ENCODE measurements at regions not wholly inside any gene's neighbourhood (a gene's known extent, or its start where the extent isn't known, plus 50 kb on each side); places are given as distances from the start of the nearest gene placed in this dataset.

GRCh38 chr17:77507111-77507885, 366.5 kb downstream of the SEC14L1 start:
- Mint-ChIP-seq H3K27ac (no peak overlapping the region), H3K4me3 (ENCODE audit: low read depth) (no peak overlapping the region), H3K9me3 (peaks cover 9% of the 10 kb centered on the region), H3K36me3 (ENCODE audit: low read depth) (peaks cover 3% of the 10 kb centered on the region), H3K27me3 (ENCODE audit: low read depth) (no peaks in the 10 kb centered on the region), H3K4me1 (ENCODE audit: low read depth) (peaks cover 3% of the 10 kb centered on the region)
- no peak for DNase-seq (ENCODE audit: low spot score)
- intact Hi-C loops (cut with micrococcal nuclease) = no loop called here

- no peak overlapping the region for H3K4me3 Mint-ChIP-seq (ENCODE audit: low read depth)
- no peak overlapping the region for H3K27ac Mint-ChIP-seq
- peaks cover 9% of the 10 kb centered on the region for H3K9me3 Mint-ChIP-seq
- no peak for DNase-seq (ENCODE audit: low spot score)
- no peaks in the 10 kb centered on the region for H3K27me3 Mint-ChIP-seq (ENCODE audit: low read depth)
- H3K4me1 Mint-ChIP-seq (ENCODE audit: low read depth) = peaks cover 3% of the 10 kb centered on the region
- intact Hi-C loops (cut with micrococcal nuclease) = no loop called here
- H3K36me3 Mint-ChIP-seq (ENCODE audit: low read depth) = peaks cover 3% of the 10 kb centered on the region
These were observed 367.4 kb downstream of the SEC14L1 start for GRCh38 chr17:77508047-77508715.

- peaks cover 3% of the 10 kb centered on the region for H3K4me1 Mint-ChIP-seq (ENCODE audit: low read depth)
- no peak overlapping the region for H3K4me3 Mint-ChIP-seq (ENCODE audit: low read depth)
- H3K27ac Mint-ChIP-seq = no peak overlapping the region
- peaks cover 3% of the 10 kb centered on the region for H3K36me3 Mint-ChIP-seq (ENCODE audit: low read depth)
- H3K27me3 Mint-ChIP-seq (ENCODE audit: low read depth) = no peaks in the 10 kb centered on the region
- DNase-seq (ENCODE audit: low spot score) = no peak
- intact Hi-C loops (cut with micrococcal nuclease) = no loop called here
- peaks cover 9% of the 10 kb centered on the region for H3K9me3 Mint-ChIP-seq
These were observed 368.3 kb downstream of the SEC14L1 start for GRCh38 chr17:77509089-77509488.

GRCh38 chr17:77509599-77509998, 368.8 kb downstream of the SEC14L1 start:
- H3K36me3 Mint-ChIP-seq (ENCODE audit: low read depth) = peaks cover 3% of the 10 kb centered on the region
- peaks cover 3% of the 10 kb centered on the region for H3K4me1 Mint-ChIP-seq (ENCODE audit: low read depth)
- peaks cover 9% of the 10 kb centered on the region for H3K9me3 Mint-ChIP-seq
- H3K27ac Mint-ChIP-seq = no peak overlapping the region
- no peak overlapping the region for H3K4me3 Mint-ChIP-seq (ENCODE audit: low read depth)
- no peaks in the 10 kb centered on the region for H3K27me3 Mint-ChIP-seq (ENCODE audit: low read depth)
- no peak for DNase-seq (ENCODE audit: low spot score)
- intact Hi-C loops (cut with micrococcal nuclease) = no loop called here

GRCh38 chr17:77510133-77510796, 369.5 kb downstream of the SEC14L1 start:
- peaks cover 3% of the 10 kb centered on the region for H3K4me1 Mint-ChIP-seq (ENCODE audit: low read depth)
- H3K4me3 Mint-ChIP-seq (ENCODE audit: low read depth) = no peak overlapping the region
- DNase-seq (ENCODE audit: low spot score) = no peak
- intact Hi-C loops (cut with micrococcal nuclease) = no loop called here
- no peak overlapping the region for H3K27ac Mint-ChIP-seq
- H3K27me3 Mint-ChIP-seq (ENCODE audit: low read depth) = no peaks in the 10 kb centered on the region
- H3K9me3 Mint-ChIP-seq = peaks cover 9% of the 10 kb centered on the region
- peaks cover 3% of the 10 kb centered on the region for H3K36me3 Mint-ChIP-seq (ENCODE audit: low read depth)

- Mint-ChIP-seq H3K36me3 (ENCODE audit: low read depth) (peaks cover 3% of the 10 kb centered on the region), H3K27ac (no peak overlapping the region), H3K9me3 (peaks cover 9% of the 10 kb centered on the region), H3K27me3 (ENCODE audit: low read depth) (peaks cover under 1% of the 10 kb centered on the region), H3K4me3 (ENCODE audit: low read depth) (no peak overlapping the region), H3K4me1 (ENCODE audit: low read depth) (peaks cover 3% of the 10 kb centered on the region)
- intact Hi-C loops (cut with micrococcal nuclease) = no loop called here
- DNase-seq (ENCODE audit: low spot score) = no peak
These were observed 370.8 kb downstream of the SEC14L1 start for GRCh38 chr17:77511514-77512061.

- H3K27me3 Mint-ChIP-seq (ENCODE audit: low read depth) = peaks cover 6% of the 10 kb centered on the region
- H3K4me1 Mint-ChIP-seq (ENCODE audit: low read depth) = peaks cover 8% of the 10 kb centered on the region
- intact Hi-C loops (cut with micrococcal nuclease) = no loop called here
- no peak for DNase-seq (ENCODE audit: low spot score)
- peaks cover 9% of the 10 kb centered on the region for H3K9me3 Mint-ChIP-seq
- peaks cover 3% of the 10 kb centered on the region for H3K36me3 Mint-ChIP-seq (ENCODE audit: low read depth)
- no peak overlapping the region for H3K4me3 Mint-ChIP-seq (ENCODE audit: low read depth)
- H3K27ac Mint-ChIP-seq = no peak overlapping the region
These were observed 371.5 kb downstream of the SEC14L1 start for GRCh38 chr17:77512062-77512946.

GRCh38 chr17:77513045-77513444, 372.3 kb downstream of the SEC14L1 start:
- no peak overlapping the region for H3K4me3 Mint-ChIP-seq (ENCODE audit: low read depth)
- intact Hi-C loops (cut with micrococcal nuclease) = no loop called here

GRCh38 chr17:77515227-77515626, 374.5 kb downstream of the SEC14L1 start:
- Mint-ChIP-seq H3K4me3 (ENCODE audit: low read depth) (no peak overlapping the region), H3K4me1 (ENCODE audit: low read depth) (peaks cover 8% of the 10 kb centered on the region), H3K9me3 (peaks cover 9% of the 10 kb centered on the region), H3K27ac (no peak overlapping the region), H3K27me3 (ENCODE audit: low read depth) (peaks cover 7% of the 10 kb centered on the region), H3K36me3 (ENCODE audit: low read depth) (peaks cover 3% of the 10 kb centered on the region)
- intact Hi-C loops (cut with micrococcal nuclease) = no loop called here
- no peak for DNase-seq (ENCODE audit: low spot score)

More at GRCh38 chr17:77513045-77513444, 372.3 kb downstream of the SEC14L1 start:
- Mint-ChIP-seq H3K27ac (no peak overlapping the region), H3K36me3 (ENCODE audit: low read depth) (peaks cover 3% of the 10 kb centered on the region), H3K27me3 (ENCODE audit: low read depth) (peaks cover 7% of the 10 kb centered on the region), H3K9me3 (peaks cover 9% of the 10 kb centered on the region), H3K4me1 (ENCODE audit: low read depth) (peaks cover 8% of the 10 kb centered on the region)
- DNase-seq (ENCODE audit: low spot score) = no peak

GRCh38 chr17:77516902-77517301, 376.1 kb downstream of the SEC14L1 start:
- H3K36me3 Mint-ChIP-seq (ENCODE audit: low read depth) = no peaks in the 10 kb centered on the region
- peaks cover 7% of the 10 kb centered on the region for H3K27me3 Mint-ChIP-seq (ENCODE audit: low read depth)
- H3K4me1 Mint-ChIP-seq (ENCODE audit: low read depth) = peaks cover 5% of the 10 kb centered on the region
- DNase-seq (ENCODE audit: low spot score) = no peak
- no peak overlapping the region for H3K4me3 Mint-ChIP-seq (ENCODE audit: low read depth)
- H3K27ac Mint-ChIP-seq = no peak overlapping the region
- peaks cover 2% of the 10 kb centered on the region for H3K9me3 Mint-ChIP-seq
- intact Hi-C loops (cut with micrococcal nuclease) = no loop called here

GRCh38 chr17:77521076-77521475, 380.3 kb downstream of the SEC14L1 start:
- intact Hi-C loops (cut with micrococcal nuclease) = no loop called here
- H3K36me3 Mint-ChIP-seq (ENCODE audit: low read depth) = no peaks in the 10 kb centered on the region
- H3K4me3 Mint-ChIP-seq (ENCODE audit: low read depth) = no peak overlapping the region
- peaks cover 5% of the 10 kb centered on the region for H3K4me1 Mint-ChIP-seq (ENCODE audit: low read depth)
- H3K27ac Mint-ChIP-seq = no peak overlapping the region
- DNase-seq (ENCODE audit: low spot score) = no peak
- no peaks in the 10 kb centered on the region for H3K9me3 Mint-ChIP-seq
- peaks cover 14% of the 10 kb centered on the region for H3K27me3 Mint-ChIP-seq (ENCODE audit: low read depth)

- H3K4me3 Mint-ChIP-seq (ENCODE audit: low read depth) = no peak overlapping the region
- DNase-seq (ENCODE audit: low spot score) = no peak
- H3K27ac Mint-ChIP-seq = no peak overlapping the region
- peaks cover 18% of the 10 kb centered on the region for H3K27me3 Mint-ChIP-seq (ENCODE audit: low read depth)
- intact Hi-C loops (cut with micrococcal nuclease) = no loop called here
- H3K9me3 Mint-ChIP-seq = no peaks in the 10 kb centered on the region
- H3K4me1 Mint-ChIP-seq (ENCODE audit: low read depth) = no peaks in the 10 kb centered on the region
- no peaks in the 10 kb centered on the region for H3K36me3 Mint-ChIP-seq (ENCODE audit: low read depth)
These were observed 382.8 kb downstream of the SEC14L1 start for GRCh38 chr17:77523540-77523939.

All from activated T-helper 2 cell treated with anti-CD3 and anti-CD28 coated beads, Interferon-gamma antibody, Interleukin-2, Interleukin-4, amounts not matched to agents 10 μg/mL and 5 μg/mL and 100 μg/mL, durations not matched to agents 14 hours and 24 hours and 36 hours (primary cell).